Cardiac muscle cell (in vitro differentiated cells and primary cell): ENCODE measurements at regions not wholly inside any gene's neighbourhood (a gene's known extent, or its start where the extent isn't known, plus 50 kb on each side); places are given as distances from the start of the nearest gene placed in this dataset.

ENCODE experiments used
- DNase-seq, 2 donors: peaks; one replicate each; pipeline versions ENCODE4 v3.0.0 to v3.0.0-alpha.2; 2010 to 2017; ENCODE audit warnings: low read depth in 1 of 2, low spot score in 1 of 2
- H3K27ac ChIP-seq: fragments of 200-600 bp; sonication (generic); 2 replicates; pipeline ENCODE4 v1.5.1; 2016
- H3K27me3 ChIP-seq: fragments of 200-600 bp; sonication (generic); 2 replicates; pipeline ENCODE4 v1.6.0; 2016; ENCODE audit warnings: control low read depth
- H3K36me3 ChIP-seq: fragments of 200-600 bp; sonication (generic); 2 replicates; pipeline ENCODE4 v1.5.1; 2016; ENCODE audit warnings: control low read depth
- H3K4me1 ChIP-seq: fragments of 200-600 bp; sonication (generic); 2 replicates; pipeline ENCODE4 v1.8.1; 2017; ENCODE audit warnings: low read depth, mild to moderate bottlenecking, mixed run types
- H3K4me3 ChIP-seq: fragments of 200-600 bp; sonication (generic); 2 replicates; pipeline ENCODE4 v1.5.1; 2016; ENCODE audit warnings: mild to moderate bottlenecking
- H3K9me3 ChIP-seq: fragments of 200-600 bp; sonication (generic); 2 replicates; pipeline ENCODE4 v1.5.1; 2017; ENCODE audit warnings: low read depth, mild to moderate bottlenecking, control low read depth
- TF ChIP-seq, protein P1 (sequence below): IDR thresholded peaks from 2 replicates; pipeline ENCODE4 v1.5.1; 2012; ENCODE audit warnings: low read depth, mild to moderate bottlenecking, low read length

DNA sequence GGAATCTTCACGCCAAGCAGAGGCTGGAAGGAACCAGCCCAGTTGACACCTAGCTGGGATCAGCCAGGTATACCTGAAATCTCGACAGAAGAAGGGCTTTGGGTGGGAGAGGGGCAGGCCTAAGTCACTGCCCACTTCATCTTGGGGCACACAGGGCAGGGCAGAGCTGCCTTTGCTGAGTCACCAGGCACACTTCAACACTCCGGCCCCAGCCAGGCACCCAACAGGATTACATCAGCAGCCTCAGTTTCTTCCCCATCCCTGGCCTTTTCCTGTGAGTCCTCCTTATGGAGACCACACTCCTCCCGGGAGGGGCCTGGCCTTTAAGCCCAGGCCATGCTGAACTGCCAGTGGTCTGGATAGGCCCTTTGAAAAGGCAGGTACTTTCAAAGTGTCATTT is 201.7 kb upstream of the HS6ST1 start:
- Histone ChIP-seq H3K9me3 (no peaks in the 10 kb centered on the region), H3K4me1 (no peaks in the 10 kb centered on the region), H3K4me3 (no peak overlapping the region), H3K27me3 (no peaks in the 10 kb centered on the region), H3K27ac (no peak overlapping the region), H3K36me3 (no peaks in the 10 kb centered on the region)
- no peak for DNase-seq
- TF ChIP-seq, protein P1, sequence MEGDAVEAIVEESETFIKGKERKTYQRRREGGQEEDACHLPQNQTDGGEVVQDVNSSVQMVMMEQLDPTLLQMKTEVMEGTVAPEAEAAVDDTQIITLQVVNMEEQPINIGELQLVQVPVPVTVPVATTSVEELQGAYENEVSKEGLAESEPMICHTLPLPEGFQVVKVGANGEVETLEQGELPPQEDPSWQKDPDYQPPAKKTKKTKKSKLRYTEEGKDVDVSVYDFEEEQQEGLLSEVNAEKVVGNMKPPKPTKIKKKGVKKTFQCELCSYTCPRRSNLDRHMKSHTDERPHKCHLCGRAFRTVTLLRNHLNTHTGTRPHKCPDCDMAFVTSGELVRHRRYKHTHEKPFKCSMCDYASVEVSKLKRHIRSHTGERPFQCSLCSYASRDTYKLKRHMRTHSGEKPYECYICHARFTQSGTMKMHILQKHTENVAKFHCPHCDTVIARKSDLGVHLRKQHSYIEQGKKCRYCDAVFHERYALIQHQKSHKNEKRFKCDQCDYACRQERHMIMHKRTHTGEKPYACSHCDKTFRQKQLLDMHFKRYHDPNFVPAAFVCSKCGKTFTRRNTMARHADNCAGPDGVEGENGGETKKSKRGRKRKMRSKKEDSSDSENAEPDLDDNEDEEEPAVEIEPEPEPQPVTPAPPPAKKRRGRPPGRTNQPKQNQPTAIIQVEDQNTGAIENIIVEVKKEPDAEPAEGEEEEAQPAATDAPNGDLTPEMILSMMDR, result no peak

DNA sequence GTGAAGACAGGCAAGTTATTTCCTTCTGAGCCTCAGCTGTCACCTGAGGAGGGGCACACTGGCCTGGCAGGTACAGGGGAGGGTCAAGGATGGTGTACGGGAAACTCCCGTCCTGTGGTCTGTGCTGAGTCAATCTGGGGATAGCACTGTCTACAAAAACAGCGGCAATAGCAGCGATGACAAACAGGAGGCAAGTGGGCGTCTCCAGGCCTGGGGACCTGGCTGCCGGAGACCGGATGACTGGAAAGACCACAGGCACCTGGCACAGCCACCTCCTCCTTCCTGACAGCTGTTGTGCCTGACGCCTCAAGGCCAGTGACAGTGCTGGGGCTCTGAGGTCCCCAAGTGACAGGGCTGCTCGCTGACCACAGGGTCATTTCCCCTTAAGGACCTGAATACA is 202.1 kb upstream of the HS6ST1 start:
- no peak overlapping the region for H3K27ac ChIP-seq
- no peak overlapping the region for H3K4me3 ChIP-seq
- TF ChIP-seq, protein P1, result no peak
- no peak for DNase-seq
- no peaks in the 10 kb centered on the region for H3K9me3 ChIP-seq
- H3K27me3 ChIP-seq, result no peaks in the 10 kb centered on the region
- no peaks in the 10 kb centered on the region for H3K36me3 ChIP-seq
- no peaks in the 10 kb centered on the region for H3K4me1 ChIP-seq

DNA sequence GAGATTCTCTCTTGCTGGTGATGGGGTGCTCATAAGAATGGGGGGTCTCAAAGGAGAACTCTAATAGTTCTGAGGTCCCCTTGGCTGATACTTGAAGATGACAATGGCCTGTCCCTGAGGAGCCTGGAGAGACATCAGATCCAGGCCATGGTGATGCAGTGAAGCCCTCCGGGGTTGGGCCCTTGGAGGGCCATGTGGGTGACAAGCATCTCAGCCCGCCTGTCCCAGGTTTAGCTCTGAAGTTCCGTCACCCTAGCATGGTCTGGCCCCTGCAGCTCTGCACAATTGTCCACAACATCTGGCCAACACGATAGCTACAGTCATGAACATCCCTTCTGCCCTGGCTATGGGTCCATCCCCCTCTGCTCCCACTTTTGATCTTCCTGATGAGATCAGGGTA is 202.8 kb upstream of the HS6ST1 start:
- H3K4me1 ChIP-seq, result no peaks in the 10 kb centered on the region
- TF ChIP-seq, protein P1, result no peak
- no peak overlapping the region for H3K4me3 ChIP-seq
- no peak for DNase-seq
- no peak overlapping the region for H3K27ac ChIP-seq
- no peaks in the 10 kb centered on the region for H3K36me3 ChIP-seq
- H3K27me3 ChIP-seq, result no peaks in the 10 kb centered on the region
- no peaks in the 10 kb centered on the region for H3K9me3 ChIP-seq

DNA sequence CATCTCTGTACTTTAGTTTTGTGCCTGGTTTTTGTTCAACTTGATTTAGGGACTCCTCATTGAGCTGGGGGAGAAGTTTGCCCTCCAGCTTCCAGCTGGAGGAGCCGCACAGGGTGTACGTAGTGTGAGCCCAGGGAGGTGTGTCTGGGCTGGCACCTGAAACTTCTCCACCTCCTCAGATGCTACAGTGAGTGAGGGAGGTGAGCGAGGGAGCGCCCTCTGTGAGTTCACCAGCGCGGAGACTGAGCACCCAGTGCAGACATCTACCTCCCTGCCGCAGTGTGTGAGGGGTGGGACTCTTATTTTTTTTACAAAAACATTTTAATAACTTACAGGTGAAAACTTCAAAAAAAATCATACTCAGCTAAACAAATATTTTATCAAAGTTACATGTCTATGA is 204.2 kb upstream of the HS6ST1 start:
- TF ChIP-seq, protein P1, result no peak
- Histone ChIP-seq H3K27me3 (no peaks in the 10 kb centered on the region), H3K9me3 (no peaks in the 10 kb centered on the region), H3K27ac (no peak overlapping the region), H3K4me1 (no peaks in the 10 kb centered on the region), H3K36me3 (no peaks in the 10 kb centered on the region), H3K4me3 (no peak overlapping the region)
- no peak for DNase-seq

DNA sequence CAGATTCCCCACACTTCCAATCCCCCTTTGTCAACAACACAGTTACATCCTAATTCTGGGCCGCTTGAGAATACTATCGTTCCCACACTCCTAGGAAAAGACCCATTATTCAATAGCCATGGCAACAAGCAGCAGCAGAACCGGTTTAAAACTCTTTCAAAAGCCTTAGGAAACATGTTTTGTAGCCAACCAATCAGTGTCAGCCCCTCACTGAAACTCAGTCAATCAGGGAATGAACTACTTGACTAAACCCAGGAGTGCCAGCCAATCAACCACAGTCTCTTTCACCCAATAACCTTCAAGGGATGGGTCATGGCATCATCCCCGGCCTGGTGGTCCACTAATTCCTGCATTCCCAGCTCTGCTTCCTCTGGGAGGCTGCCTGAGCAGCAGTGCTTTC is 204.8 kb upstream of the HS6ST1 start:
- H3K4me1 ChIP-seq, result no peaks in the 10 kb centered on the region
- H3K4me3 ChIP-seq, result no peak overlapping the region
- no peak for DNase-seq
- no peak overlapping the region for H3K27ac ChIP-seq
- TF ChIP-seq, protein P1, result no peak
- H3K27me3 ChIP-seq, result no peaks in the 10 kb centered on the region
- no peaks in the 10 kb centered on the region for H3K9me3 ChIP-seq
- no peaks in the 10 kb centered on the region for H3K36me3 ChIP-seq

DNA sequence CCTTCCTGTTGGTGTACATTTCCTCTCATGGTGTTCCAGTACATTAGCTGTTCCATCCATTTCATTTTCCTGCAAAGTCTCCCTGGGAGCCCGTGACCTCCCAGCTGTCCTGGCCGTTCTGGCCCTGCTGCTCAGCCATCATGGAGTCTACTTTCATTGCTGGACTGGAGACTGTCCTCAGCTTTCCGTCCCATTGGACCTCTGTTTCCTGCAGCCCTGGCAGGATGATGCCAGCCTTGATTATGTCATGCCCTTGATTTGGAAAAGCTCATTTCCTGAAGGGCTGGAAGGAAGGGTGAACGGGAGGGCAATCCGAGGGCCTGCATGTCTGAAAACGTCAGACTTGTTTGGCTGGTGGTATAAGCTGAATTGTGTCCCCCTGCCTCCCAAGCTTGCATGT is 205.5 kb upstream of the HS6ST1 start:
- Histone ChIP-seq H3K4me1 (no peaks in the 10 kb centered on the region), H3K9me3 (no peaks in the 10 kb centered on the region), H3K27ac (no peak overlapping the region), H3K27me3 (no peaks in the 10 kb centered on the region), H3K36me3 (no peaks in the 10 kb centered on the region), H3K4me3 (no peak overlapping the region)
- no peak for DNase-seq
- TF ChIP-seq, protein P1, result no peak
